Vagina (tissue), 2 donors: ENCODE measurements at regions not wholly inside any gene's neighbourhood (a gene's known extent, or its start where the extent isn't known, plus 50 kb on each side); places are given as distances from the start of the nearest gene placed in this dataset.

Source experiments
- POLR2A ChIP-seq, 2 donors: fragments of 450-650 bp; IDR thresholded peaks; one replicate each; pipeline ENCODE4 v1.6.1; 2017; ENCODE audit warnings: antibody characterized with exemption in 2 of 2, mild to moderate bottlenecking in 2 of 2, moderate library complexity in 2 of 2
- TF ChIP-seq, protein P1 (sequence below), 3 experiments: fragments of 450-650 bp in 2 of 3; fragments of 200-600 bp in 1 of 3; sonication (generic) in 1 of 3; IDR thresholded peaks; one replicate each; pipeline ENCODE4 v1.5.1; 2017 to 2019; ENCODE audit warnings: antibody characterized with exemption in 3 of 3, mild to moderate bottlenecking in 2 of 3, moderate library complexity in 2 of 3

GRCh38 chr2:57941816-57942215 is 104.8 kb upstream of the VRK2 start:
- TF ChIP-seq, protein P1, sequence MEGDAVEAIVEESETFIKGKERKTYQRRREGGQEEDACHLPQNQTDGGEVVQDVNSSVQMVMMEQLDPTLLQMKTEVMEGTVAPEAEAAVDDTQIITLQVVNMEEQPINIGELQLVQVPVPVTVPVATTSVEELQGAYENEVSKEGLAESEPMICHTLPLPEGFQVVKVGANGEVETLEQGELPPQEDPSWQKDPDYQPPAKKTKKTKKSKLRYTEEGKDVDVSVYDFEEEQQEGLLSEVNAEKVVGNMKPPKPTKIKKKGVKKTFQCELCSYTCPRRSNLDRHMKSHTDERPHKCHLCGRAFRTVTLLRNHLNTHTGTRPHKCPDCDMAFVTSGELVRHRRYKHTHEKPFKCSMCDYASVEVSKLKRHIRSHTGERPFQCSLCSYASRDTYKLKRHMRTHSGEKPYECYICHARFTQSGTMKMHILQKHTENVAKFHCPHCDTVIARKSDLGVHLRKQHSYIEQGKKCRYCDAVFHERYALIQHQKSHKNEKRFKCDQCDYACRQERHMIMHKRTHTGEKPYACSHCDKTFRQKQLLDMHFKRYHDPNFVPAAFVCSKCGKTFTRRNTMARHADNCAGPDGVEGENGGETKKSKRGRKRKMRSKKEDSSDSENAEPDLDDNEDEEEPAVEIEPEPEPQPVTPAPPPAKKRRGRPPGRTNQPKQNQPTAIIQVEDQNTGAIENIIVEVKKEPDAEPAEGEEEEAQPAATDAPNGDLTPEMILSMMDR (IDR thresholded peaks at IDR 0.05): no peak
- no peak for TF ChIP-seq POLR2A (IDR thresholded peaks at IDR 0.05)
